GM21723 (cell line): ENCODE measurements at regions not wholly inside any gene's neighbourhood (a gene's known extent, or its start where the extent isn't known, plus 50 kb on each side); places are given as distances from the start of the nearest gene placed in this dataset.

Experiments used
- ATAC-seq: cut with Tn5 transposase; IDR thresholded peaks from one replicate; pipeline ENCODE4 v1.9.1; 2021; ENCODE audit warnings: mild to moderate bottlenecking, moderate library complexity; ENCODE audit not compliant: unreplicated experiment

DNA sequence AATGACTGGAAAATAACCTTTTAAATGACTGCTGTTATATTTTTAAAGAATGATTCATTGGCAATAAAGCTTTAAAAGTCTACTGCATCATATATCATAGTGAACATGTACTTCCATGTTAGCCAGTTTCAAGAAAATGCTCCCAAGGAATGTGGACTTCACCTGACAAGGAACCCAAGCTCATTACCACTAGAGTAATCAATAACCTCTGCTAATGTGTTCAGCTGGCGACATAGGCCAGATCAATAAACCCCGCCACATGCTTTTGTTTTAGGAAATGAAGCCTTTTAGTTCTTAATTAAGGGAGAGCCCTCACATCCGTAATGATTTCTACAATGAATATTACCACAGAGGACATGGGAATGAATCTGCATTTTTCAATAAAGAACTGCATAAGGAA is 1219.9 kb upstream of the CNTN5 start:
- no peak for ATAC-seq

- no peak for ATAC-seq
Measured at GRCh38 chr11:97814325-97814959, 1206.3 kb upstream of the CNTN5 start.

- ATAC-seq, result no peak
Measured at GRCh38 chr11:97815667-97816066, 1205.1 kb upstream of the CNTN5 start.

- no peak for ATAC-seq
Measured at GRCh38 chr11:97832451-97832850, 1188.3 kb upstream of the CNTN5 start.

- ATAC-seq, result no peak
Measured at GRCh38 chr11:97833412-97833811, 1187.3 kb upstream of the CNTN5 start.

- ATAC-seq, result no peak
Measured at GRCh38 chr11:97844016-97844415, 1176.7 kb upstream of the CNTN5 start.

DNA sequence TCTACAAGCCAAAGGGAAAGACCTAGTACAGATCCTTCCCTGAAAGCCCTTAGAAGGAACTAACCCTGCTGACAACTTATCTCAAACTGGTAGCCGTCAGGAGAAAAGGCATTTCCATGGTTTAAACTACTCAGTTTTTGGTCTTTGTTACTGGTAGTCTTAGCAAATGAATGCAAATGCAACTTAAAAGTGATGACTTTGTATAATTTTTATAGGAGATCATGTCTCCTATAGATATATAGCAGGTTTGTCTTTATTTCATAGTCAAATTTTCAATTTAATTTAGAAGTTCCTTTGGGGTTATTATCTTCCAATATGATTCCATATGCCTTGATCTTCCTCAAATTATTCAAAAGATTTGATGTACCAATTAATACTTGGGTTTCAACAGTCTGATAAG is 1173.0 kb upstream of the CNTN5 start:
- no peak for ATAC-seq

DNA sequence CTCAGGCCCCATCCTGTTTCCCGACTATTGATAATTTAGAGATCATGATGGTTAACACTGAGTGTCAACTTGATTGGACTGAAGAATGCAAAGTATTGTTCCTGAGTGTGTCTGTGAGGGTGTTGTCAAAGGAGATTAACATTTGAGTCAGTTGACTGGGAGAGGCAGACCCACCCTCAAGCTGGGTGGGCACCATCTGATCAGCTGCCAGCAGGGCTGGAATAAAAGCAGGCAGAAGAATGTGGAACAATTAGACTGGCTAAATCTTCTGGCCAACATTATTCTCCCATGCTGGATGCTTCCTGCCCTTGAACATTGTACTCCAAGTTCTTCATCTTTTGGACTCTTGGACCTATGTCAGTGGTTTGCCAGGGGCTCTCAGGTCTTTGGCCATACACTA is 1170.0 kb upstream of the CNTN5 start:
- ATAC-seq, result no peak

- ATAC-seq, result no peak
Measured at GRCh38 chr11:97854357-97854756, 1166.4 kb upstream of the CNTN5 start.

DNA sequence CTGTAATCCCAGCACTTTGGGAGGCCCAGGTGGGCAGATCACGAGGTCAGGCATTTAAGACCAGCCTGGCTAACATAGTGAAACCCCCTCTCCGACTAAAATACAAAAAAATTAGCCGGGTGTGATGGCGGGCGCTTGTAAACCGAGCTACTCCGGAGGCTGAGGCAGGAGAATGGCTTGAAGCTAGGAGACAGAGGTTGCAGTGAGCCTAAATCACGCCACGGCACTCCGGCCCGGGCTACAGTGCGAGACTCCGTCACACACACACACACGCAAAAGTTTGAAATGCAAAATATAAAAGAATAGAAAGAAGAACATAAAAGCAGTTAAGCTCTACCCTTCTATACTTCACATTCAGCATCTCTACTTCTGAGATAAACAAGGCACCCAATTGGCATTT is 1165.9 kb upstream of the CNTN5 start:
- ATAC-seq, result no peak

DNA sequence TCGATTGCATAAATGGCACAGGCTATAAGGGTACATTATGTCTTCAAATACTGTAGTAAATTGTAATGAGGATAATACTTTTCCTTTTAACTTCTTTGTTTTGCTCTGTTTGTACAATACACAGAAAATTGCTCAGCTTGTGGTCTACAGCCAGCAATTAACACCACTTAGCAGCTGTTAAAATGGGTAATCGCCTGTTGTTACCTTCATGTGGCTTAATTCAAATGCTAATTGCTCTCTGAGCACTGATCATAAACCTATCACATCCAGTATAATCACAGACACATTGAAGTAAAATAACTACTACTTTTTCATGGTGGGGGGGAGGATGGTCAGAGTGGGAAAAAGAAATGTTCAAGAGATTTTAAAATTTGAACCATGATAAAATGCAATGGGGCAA is 1164.1 kb upstream of the CNTN5 start:
- no peak for ATAC-seq

DNA sequence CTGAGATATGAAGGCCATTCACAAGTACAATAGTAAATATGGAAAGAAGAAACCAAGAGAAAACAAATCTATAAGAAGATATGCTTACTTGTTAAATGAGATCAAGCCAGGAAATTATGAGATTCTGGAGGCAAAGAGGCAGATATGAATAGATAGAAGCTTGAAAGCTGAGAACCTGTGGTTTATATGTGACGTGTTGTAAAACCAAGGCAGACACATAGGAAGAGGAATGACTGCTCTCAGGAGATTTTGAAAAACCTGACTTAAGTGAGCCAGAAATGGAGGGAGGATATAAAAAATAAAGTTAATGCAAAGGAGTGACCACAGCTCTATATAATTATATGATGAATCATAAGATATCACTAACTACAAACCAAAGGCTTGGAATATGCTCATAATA is 1160.5 kb upstream of the CNTN5 start:
- ATAC-seq, result no peak

DNA sequence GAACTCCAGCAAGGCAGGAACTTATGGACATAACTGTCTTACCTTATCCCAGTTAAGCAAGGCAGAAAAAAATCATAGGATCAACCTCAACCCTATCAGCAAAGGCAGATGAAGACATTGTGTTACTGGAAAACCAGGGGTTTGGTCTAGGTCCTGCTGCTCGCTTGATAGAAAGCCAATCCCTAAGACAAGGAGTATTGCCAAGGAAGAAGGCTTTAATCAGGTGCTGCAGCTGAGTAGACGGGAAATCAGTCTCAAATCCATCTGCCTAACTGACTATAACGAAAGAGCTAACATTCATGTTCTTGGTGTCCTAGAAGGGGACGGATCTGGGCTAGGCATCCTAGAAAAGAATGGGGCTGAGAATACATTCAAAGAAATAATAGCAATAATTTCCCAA is 1158.7 kb upstream of the CNTN5 start:
- ATAC-seq, result no peak

- no peak for ATAC-seq
Measured at GRCh38 chr11:97865424-97866012, 1155.2 kb upstream of the CNTN5 start.

GRCh38 chr11:97871816-97872215 is 1148.9 kb upstream of the CNTN5 start:
- no peak for ATAC-seq

GRCh38 chr11:97880209-97880608 is 1140.5 kb upstream of the CNTN5 start:
- no peak for ATAC-seq

GRCh38 chr11:97883086-97883485 is 1137.7 kb upstream of the CNTN5 start:
- ATAC-seq, result no peak

- no peak for ATAC-seq
Measured at GRCh38 chr11:97888641-97889040, 1132.1 kb upstream of the CNTN5 start.

DNA sequence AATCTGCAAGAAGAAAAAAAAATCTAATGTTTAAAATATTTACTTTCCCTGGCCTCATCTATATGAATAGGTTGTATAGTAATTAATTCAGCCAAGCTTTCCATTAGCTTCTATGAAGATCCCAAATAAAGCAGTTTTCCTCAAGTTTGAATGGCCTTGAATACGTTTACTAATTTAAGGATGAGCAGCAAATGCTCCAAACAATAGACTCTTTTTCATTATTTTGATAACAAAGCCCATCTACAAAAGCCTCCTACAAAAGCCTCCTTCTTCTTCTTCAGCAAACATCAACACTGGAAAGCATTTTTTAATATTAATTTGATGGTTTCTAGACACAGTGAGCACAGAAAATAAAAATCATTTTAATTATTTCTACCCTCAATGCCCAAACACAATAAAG is 1130.3 kb upstream of the CNTN5 start:
- ATAC-seq, result no peak

GRCh38 chr11:97893612-97894011 is 1127.1 kb upstream of the CNTN5 start:
- no peak for ATAC-seq

DNA sequence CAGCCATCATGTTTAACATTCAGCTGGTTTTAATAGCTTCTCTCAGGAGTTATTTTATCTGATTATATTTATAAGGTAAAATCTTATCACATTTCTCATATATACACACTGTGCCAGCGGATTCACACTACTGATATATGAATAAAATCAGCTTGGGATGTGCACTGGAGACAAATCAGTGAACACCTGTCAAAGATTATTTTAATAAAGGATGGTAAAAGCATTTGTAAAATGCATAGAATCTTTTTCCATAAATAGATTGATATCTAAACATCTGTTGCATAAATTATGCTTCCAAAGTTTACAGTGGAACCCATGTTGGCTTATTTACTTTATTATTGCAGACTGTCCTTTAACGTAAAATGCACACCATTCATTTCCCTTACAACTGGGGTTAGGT is 1125.8 kb upstream of the CNTN5 start:
- ATAC-seq, result no peak

GRCh38 chr11:97895572-97895971 is 1125.2 kb upstream of the CNTN5 start:
- no peak for ATAC-seq

DNA sequence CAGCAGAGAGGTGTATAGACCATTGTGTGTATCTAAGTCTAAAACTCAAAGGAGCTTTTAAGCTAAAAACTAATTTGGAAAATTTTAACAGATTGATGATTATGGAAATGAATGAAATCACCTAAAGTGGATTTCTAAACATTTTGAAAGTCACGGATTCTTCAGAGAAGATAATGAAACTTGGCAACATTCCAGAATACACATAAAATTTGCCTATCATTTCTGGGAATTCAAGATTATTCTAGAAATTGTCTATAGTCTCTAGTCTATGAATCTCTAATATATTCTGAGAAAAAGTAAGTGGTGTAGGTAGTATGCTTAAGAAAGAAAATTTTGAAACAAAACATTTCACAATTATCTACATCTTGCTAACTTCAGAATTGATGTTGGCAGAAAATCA is 1117.9 kb upstream of the CNTN5 start:
- no peak for ATAC-seq
